HG03095 (cell line): ENCODE measurements at regions not wholly inside any gene's neighbourhood (a gene's known extent, or its start where the extent isn't known, plus 50 kb on each side); places are given as distances from the start of the nearest gene placed in this dataset.
"Not testable (repeated sequence)": the region's sequence is repeated elsewhere in the genome, so short reads cannot be mapped to it uniquely, and the experiment has no call there.

ENCODE experiments used
- ATAC-seq: cut with Tn5 transposase; IDR thresholded peaks from one replicate; pipeline ENCODE4 v1.9.1; 2021; ENCODE audit warnings: moderate library complexity; ENCODE audit not compliant: unreplicated experiment

DNA sequence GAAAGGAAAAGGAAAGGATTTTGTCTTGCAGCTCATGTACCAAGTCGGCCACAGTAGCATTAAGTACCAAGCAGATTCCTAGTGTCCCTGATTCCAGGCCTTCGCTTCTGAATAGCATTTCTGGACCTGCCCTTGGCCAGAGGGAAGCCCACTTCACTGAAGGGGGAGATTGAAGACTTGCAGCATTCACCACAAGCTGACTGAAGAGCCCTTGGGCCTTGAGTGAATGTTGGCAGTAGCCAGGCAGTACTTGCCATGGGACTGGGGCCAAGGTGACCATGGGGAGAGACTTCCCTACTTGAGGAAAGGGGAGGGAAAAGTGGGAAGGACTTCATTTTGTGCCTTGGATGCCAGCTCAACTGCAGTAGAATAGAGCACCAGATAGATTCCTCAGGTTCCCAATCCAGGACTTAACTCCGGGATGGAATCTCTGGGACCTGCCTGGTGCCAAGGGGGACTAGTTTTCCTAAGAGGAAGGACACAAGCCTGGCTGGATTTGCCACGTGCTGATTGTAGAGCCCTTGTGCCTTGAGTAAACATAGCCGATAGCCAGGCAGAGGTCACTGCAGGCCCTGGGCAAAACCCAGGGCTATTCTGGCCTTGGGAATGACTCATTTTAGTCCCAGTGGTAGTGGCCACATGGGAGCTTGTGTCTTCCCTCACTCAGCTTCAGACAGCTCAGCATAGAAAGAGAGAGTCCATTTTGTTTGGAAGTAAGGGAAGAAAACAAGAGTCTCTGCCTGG is 141.7 kb upstream of the KCND2 start:
- ATAC-seq, result no peak

DNA sequence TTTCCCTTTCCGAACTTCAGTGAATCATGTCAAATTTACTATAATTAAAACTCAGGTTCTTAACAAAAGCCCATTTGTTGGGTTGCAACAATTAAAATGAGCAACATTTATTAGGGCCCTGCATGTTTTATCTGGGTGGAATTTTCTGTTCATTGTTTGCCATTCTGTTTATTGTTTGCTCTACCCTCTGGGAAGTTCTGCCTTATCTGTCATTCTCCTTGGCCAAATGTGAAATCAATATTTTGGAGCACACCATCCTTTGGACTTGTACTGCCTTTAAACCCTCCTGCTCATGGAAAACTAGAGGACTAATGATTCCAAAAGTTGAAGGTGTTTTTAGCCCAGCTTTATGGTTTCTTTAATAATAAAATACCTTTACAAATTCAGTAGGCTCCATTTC is 134.5 kb upstream of the KCND2 start:
- no peak for ATAC-seq

DNA sequence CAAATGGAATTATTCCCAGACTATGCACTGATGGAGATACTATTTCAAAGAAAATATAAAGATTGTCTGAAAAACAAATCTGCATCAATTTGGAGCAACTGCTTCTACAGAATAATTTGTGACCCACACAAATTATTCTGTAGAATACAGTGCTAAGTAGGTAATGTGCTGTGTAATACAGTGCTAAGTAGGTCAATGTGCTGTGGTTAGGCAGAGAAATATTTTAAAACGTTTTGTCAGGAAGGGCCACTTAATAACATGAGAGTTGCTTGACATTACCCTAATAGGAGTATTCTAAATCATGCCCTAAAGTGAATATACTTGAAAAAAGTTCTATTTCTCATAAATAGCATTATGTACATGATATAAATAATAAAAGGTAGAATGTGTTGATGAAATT is 116.5 kb upstream of the KCND2 start:
- ATAC-seq, result no peak

DNA sequence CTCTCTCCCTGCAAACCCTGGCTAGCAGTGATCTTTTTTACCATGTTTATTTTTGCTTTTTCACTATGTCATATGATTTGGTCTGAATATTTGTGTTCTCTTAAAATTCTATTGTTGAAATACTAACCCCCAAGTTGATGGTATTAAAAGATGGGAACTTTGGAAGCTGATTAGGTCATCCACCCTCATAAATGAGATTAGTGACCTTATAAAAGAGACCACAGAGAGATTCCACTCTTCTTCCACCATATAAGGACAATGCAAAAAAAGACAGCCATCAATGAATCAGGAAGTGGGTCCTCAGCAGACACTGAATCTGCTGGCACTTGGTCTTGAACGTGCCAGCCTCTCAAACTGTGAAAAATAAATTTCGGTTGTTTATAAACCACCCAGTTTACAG is 112.8 kb upstream of the KCND2 start:
- ATAC-seq, result no peak

DNA sequence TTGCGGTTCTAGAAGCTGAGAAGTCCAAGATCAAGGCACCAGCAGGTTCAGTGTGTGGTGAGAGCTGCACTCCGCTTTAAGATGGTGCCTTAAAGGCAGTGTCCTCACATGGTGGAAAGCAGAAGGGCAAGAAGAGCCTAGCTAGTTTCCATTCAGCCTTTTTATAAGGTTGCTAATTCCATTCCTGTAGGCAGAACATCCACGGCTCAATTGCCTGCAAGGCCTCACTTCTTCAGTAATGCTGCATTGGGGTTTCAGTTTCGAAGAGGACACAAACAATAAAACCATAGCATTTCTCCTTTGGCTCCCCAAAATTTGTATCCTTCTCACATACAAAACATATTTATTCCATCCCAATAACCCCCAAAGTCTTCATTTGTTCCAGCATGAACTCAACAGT is 109.5 kb upstream of the KCND2 start:
- ATAC-seq, result no peak

DNA sequence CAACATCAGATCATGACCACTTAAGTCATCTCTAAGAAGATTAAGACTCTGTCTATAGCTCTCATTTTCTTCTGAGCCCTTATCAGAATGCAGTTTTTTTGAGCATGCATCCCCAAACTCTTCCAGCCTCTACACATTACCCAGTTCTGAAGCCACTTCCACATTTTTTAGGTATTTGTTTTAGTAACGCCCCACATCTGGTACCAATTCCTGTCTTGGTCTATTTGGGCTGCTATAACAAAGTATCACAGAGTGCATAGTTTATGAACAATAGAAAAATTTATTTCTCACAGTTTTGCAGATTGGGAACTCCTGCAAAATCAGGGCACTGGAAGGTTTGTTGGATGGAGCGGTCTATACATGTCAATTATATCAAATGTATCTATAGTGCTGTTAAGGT is 107.7 kb upstream of the KCND2 start:
- no peak for ATAC-seq

DNA sequence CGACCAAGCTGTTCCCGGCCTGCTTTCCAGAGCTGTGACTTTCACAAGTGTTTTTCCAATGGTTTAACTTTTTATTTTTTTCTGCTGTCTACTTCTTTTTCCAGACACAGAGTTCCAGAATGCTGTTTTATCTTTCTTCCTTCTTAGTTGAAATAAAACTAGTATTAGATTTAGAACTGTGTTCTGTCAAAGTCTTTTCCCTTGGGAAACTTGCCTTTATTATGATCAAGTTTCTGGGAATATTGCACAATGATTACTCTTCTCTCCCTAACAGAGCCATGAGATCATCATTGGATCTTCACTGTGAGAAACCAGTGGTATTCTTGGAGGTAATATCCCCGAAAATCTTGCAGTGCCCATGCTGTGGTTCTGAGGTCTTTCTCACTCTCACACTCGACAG is 104.9 kb upstream of the KCND2 start:
- ATAC-seq, result no peak

DNA sequence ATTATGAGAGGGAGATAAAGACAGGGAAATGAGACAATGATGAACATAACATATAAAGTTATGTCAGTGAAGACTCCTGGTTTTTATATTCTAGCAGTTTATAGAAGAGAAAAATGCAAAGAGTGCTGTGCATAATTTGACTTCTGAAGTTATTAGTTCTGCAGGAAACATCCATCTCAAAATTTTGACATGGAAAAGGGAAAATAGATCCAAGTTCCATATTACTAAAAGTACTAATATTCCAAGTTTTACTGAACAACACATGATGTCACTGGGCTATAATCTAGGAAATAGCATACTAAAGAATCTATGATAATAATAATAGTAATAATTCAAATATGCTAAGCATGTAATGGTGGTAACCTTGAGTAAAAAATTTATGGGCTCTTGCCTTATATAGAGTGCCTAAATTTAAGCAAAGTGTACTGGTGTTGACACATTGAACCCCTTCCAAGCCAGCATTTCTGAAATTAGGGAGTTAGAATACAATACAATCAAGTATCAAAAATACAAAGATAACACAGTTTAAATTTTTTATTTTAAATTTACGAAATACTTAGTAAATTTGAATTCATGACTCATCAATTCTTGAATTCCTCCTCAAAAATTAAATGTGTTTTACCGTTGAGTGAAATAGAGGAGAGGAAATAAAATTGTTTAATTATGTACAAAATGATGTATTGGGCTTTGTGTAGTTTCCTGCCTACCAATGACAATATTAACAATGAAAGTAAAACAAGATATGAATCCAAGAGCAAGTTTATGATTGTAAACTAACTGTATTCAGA is 102.8 kb upstream of the KCND2 start:
- ATAC-seq, result no peak

DNA sequence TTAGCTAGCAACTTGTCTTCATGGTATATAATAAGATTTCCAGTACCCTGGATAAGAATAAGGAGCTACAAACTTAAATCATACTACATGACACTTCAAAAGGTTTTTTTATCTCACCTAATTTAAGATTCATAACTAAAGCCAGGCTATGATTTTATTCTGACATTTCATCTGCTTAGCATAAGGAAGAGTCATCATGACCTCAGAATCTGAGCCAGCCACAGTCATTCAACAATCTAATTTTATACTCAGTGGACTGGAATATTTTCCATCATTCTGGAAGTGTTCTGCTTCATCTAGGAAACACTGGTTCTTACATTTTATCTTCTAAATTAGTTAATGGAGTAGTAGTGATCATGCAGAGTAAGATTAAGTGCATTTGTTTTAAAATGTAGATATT is 102.1 kb upstream of the KCND2 start:
- no peak for ATAC-seq

DNA sequence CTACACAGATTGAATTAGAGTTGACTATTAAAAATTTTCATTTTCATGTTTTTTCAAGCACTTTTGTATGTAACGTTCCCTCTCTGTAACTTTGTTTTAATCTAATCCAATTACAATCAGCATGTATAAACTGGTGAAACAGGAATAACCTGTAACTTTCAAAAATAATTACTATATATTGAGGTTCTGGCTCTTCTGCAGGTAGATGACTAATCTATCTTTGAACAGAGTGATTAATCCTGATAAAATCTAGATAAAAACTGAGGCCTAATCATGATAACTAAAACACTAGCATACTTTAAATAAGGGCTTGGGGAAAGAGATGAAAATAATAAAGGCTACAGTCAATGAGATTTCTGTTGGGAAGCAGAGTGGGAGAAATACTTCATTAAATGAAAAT is 101.6 kb upstream of the KCND2 start:
- ATAC-seq, result no peak

DNA sequence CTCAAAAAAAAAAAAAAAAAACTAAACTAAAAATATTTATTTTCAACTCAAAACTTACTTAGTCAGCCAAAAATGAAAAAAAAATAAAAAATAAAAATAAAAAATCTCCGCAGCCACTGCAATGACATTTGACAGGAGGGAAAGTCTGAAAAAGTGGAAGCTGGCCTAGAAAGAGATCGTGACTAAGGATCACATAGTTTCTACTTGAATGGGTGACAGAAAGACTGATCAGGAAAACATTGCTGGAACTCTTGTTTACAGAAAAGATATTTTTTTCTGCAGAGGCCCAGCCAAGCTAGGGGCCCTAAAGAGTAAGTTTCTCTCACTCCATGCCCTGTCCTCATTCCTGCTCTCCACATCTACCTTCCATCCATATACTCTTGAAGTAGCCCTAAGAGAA is 92.8 kb upstream of the KCND2 start:
- ATAC-seq, result no peak

DNA sequence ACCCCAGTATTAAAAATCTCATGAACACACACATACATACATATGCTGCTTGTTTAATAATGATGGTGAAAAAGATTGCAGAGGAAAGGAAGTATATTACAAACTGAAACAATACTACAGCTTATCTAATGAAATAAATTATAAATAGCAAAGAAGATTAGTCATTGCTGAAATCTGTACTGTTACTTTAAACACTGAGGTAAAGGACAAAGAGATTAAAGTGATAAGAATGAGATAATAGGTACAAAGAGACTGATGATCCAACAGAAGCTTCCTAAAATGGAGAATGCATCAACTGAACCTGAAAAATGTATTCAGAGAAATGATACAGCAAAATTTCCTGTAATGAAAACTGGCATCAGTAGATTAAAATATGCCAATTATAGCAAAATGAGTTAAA is 91.5 kb upstream of the KCND2 start:
- ATAC-seq, result no peak

DNA sequence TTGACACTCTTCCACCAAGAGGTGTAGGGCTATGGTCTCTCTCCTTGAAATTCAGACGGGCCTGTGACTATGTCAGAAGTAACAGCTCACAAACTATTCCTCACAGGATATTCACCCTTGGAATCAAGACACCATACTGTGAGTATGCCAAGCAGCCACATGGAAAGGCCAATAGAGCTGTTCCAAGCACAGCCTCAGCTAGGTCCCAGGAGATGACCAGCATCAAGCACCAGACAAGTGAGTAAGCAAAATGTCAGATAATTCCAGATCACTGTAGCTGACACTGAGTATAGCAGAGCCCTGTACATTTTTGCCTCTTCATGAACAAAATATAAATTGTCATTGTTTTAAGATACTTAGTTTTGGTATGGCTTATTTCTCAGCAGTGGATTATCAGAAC is 88.1 kb upstream of the KCND2 start:
- ATAC-seq, result no peak

DNA sequence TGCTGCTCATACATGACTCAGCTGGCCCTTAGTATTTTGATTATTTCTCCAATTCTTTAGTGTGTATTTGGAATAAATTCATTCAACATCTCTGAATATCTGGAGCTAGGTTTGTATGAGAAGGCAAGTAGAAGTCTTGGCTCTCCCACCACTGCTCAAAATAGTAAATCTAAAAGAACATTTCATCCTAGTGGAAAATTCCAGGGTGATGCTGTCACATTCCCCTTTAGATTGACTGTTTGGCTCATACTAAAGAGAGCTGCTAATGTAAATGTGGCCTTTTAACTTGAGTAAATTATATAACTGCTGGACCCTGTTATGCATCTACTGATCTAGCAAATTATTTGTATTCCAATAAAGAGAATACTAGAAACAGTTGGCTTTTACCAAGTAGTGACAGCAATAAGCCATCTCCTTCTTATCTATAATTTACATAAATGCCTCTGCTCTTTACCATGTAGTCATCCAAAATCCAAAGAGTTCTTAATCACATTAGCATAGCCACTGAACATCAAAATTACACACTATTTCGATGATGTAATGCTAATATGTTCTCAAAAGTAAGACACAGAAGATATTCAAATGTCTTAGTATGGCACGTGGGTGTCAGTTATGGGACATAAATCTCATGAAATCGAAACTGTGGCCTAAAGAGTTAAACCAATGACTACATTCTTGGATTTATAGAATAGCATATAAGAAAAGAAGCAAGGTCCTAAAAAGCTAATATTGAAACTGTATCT is 86.9 kb upstream of the KCND2 start:
- no peak for ATAC-seq

DNA sequence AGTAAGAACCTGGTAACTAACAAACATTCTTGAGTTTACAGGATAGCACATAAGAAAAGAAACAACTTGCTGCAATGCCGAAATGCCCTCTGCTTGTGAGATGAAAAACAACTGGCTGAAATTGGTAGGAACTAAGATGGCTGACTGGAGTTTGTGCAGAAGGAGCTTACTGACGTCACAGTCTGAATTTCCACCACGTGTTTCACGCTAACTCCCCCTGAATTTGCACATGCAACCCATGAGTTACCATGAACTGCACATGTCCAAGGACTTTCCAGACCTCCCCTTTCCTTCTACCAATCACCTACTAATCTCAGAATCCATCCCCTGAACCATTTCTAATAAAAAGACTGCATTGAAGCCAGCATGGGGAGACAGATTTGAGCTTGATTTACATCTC is 86.3 kb upstream of the KCND2 start:
- ATAC-seq, result no peak

DNA sequence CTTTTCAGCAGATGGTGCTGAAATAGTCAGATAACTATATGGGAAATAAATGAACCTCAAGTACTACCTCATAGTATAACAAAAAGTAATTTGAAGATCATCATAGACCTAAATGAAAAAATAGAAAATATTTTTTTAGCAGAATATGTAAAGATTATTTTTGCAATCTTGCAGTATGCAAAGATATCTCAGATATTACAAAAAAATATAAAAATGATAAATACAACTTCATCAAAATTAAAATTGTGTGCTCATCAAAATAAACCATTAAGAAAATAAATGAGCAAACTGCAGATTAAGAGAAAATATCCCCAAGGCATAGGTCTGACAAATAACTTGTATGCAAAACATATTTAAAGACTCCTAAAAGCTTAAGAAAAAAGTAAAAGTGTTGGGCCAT is 83.4 kb upstream of the KCND2 start:
- no peak for ATAC-seq

DNA sequence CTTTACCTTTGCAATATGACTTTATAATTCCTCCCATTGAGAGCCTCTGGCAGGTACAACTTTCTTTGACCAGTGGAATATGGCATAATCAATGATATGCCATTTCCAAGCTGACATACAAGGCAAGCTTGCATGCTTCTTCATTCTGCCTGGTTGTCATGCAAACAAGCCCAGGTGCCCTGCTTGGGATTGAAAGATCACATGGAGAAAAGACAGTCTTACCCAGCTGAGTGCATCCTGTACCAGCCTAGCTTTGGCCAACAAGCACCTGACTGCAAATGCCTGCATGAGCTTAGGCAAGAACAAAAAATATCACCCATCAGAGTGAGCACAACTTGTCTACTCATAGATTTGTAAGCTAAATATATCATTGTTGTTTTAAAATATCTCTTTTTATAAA is 82.9 kb upstream of the KCND2 start:
- ATAC-seq, result no peak

DNA sequence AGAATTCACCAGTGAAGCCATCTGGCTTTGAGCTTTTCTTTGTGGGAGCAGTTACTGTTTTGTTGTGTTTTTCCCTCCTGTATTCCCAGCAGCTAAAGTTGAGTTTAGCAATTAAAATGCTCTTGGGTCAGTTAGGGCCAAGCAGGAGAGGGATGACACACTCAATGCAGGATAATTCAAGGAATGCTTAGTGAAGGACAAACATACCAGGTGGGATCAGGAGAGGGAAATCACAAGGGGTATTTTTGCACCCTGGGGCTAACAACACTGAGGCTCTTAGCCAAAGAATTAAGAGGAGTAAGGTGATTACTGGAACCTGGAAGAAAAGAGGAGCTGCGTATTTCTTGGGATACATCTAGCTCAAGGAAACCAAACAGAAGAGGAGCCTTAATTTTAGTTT is 82.4 kb upstream of the KCND2 start:
- ATAC-seq, result no peak

DNA sequence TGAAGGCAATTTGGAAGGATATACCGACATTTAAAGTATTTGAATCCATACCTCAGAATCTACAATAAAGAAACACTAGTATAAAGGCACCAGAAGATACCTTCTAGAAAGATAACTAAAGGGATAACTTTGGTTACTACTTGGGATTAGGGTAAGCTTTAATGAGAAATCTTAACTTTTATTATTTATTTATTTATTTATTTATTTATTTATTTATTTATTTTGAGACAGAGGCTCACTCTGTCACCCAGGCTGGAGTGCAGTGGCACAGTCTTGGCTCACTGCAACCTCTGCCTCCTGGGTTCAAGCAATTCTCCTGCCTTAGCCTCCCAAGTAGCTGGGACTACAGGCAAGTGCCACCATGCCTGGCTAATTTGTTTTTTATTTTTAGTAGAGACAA is 81.6 kb upstream of the KCND2 start:
- not testable (repeated sequence) for ATAC-seq

DNA sequence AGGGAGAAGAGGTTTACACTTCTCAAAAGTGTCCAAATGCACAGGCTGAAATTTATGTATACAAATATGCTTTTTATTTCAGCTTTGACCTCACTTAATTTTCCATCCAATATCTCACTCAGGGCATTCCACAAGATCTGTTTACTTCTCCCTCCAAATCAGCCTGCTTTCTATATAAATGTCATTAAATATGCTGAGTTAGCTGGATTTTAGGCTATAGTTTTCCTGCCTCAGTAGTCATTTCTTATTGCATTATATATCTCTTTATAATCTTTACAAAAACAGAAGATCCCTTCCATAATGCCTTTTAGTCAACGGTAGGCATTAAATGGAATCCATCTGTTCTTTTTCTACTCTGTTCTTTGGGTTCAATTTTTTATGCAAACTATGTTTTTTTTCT is 71.7 kb upstream of the KCND2 start:
- ATAC-seq, result no peak

DNA sequence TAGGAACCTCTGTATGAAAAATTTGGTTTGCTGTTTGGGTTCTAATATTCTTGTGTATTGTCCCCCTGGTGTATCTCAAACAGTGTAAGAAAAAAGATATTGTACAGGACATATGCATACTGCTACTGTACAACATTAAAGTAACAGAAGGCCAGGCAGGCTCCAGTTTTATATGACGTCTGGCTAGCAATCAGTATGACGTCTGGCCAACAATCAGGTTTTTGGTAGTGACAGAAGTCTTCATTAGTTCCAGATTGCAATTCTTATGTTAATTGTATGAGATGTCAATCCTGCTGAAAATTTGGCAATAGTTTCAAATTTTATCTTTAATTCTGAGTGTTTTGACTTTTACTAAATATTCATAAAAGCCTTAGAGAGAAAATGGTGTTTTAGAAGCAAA is 67.9 kb upstream of the KCND2 start:
- no peak for ATAC-seq

DNA sequence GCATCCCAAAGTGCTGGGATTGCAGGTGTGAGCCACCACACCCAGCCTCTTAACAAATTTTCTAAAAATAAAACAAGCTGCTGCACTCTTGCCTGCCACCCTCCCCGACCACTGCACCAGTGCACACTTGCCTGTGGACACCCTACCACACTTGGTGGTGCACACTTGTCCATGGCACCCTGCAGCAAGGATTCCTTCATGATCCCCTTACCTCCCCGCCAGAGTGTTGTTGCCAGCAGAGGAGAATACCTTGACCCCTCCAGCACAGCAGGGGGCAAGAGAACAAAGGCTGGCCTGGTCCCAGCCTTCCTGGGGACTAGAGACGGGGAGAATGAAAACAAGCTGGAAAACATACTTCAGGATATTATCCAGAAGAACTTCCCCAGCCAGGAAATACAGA is 65.9 kb upstream of the KCND2 start:
- no peak for ATAC-seq
